Liver (tissue), 8 donors: ENCODE measurements at regions not wholly inside any gene's neighbourhood (a gene's known extent, or its start where the extent isn't known, plus 50 kb on each side); places are given as distances from the start of the nearest gene placed in this dataset.

ENCODE experiments used
- DNase-seq: peaks from one replicate; pipeline ENCODE4 v3.0.0-alpha.2; 2017; ENCODE audit warnings: low spot score
- H3K27ac ChIP-seq, 2 donors: one replicate each; pipeline ENCODE4 v1.7.0; 2013; ENCODE audit warnings: inconsistent platforms in 2 of 2, low read length in 2 of 2, control low read depth in 1 of 2, low read depth in 1 of 2, mild to moderate bottlenecking in 1 of 2
- H3K27me3 ChIP-seq, 4 donors: one replicate each; pipeline versions ENCODE4 v1.6.1 to v1.7.0; 2013; ENCODE audit warnings: low read length in 3 of 4, inconsistent platforms in 1 of 4, mild to moderate bottlenecking in 1 of 4, moderate library complexity in 1 of 4; ENCODE audit not compliant: control insufficient read depth in 4 of 4, insufficient read depth in 4 of 4
- H3K36me3 ChIP-seq, 4 donors: one replicate each; pipeline versions ENCODE4 v1.6.1 to v1.7.0; 2013; ENCODE audit warnings: low read length in 3 of 4, mild to moderate bottlenecking in 3 of 4, low read depth in 1 of 4, moderate library complexity in 1 of 4; ENCODE audit not compliant: control insufficient read depth in 4 of 4, insufficient read depth in 3 of 4
- H3K4me1 ChIP-seq, 4 donors: one replicate each; pipeline versions ENCODE4 v1.6.1 to v1.7.0; 2013; ENCODE audit warnings: low read length in 3 of 4, mild to moderate bottlenecking in 3 of 4, moderate library complexity in 1 of 4; ENCODE audit not compliant: control insufficient read depth in 4 of 4, insufficient read depth in 4 of 4
- H3K4me3 ChIP-seq, 3 donors: one replicate each; pipeline versions ENCODE4 v1.6.1 to v1.7.0; 2013; ENCODE audit warnings: low read length in 3 of 3, control low read depth in 1 of 3, low read depth in 1 of 3, mild to moderate bottlenecking in 1 of 3
- H3K9ac ChIP-seq, 2 donors: one replicate each; pipeline ENCODE4 v1.7.0; 2013; ENCODE audit warnings: low read length in 2 of 2, mild to moderate bottlenecking in 2 of 2, moderate library complexity in 2 of 2, control low read depth in 1 of 2, low read depth in 1 of 2
- H3K9me3 ChIP-seq, 4 donors: one replicate each; pipeline versions ENCODE4 v1.6.1 to v1.7.0; 2013; ENCODE audit warnings: low read length in 3 of 4; ENCODE audit not compliant: control insufficient read depth in 4 of 4
- EGR1 ChIP-seq, 2 donors: IDR thresholded peaks; 2 replicates each; pipeline ENCODE4 v1.6.1; 2016 to 2018; ENCODE audit warnings: antibody characterized with exemption in 2 of 2, low read depth in 2 of 2
- FOXA1 ChIP-seq: IDR thresholded peaks from 2 replicates; pipeline ENCODE4 v1.6.1; 2016; ENCODE audit warnings: antibody characterized with exemption
- FOXA2 ChIP-seq: IDR thresholded peaks from 2 replicates; pipeline ENCODE4 v1.6.1; 2016; ENCODE audit warnings: antibody characterized with exemption
- GABPA ChIP-seq, 2 donors: IDR thresholded peaks in 1 of 2; conservative IDR thresholded peaks in 1 of 2; 2 replicates each; pipeline ENCODE4 v1.6.1; 2016; ENCODE audit warnings: antibody characterized with exemption in 2 of 2, mild to moderate bottlenecking in 1 of 2, moderate library complexity in 1 of 2
- HNF4A ChIP-seq, 2 donors: conservative IDR thresholded peaks; 2 replicates each; pipeline ENCODE4 v1.6.1; 2016; ENCODE audit warnings: antibody characterized with exemption in 2 of 2, mild to moderate bottlenecking in 2 of 2
- HNF4G ChIP-seq: IDR thresholded peaks from 2 replicates; pipeline ENCODE4 v1.6.1; 2016; ENCODE audit warnings: antibody characterized with exemption
- JUND ChIP-seq, 2 donors: IDR thresholded peaks; 2 replicates each; pipeline ENCODE4 v1.6.1; 2016; ENCODE audit warnings: antibody characterized with exemption in 2 of 2
- NR2F2 ChIP-seq: IDR thresholded peaks from 2 replicates; pipeline ENCODE4 v1.6.1; 2016; ENCODE audit warnings: antibody characterized with exemption
- RAD21 ChIP-seq, 2 donors: IDR thresholded peaks; 2 replicates each; pipeline ENCODE4 v1.6.1; 2016; ENCODE audit warnings: antibody characterized with exemption in 2 of 2, mild to moderate bottlenecking in 2 of 2
- RXRA ChIP-seq, 2 donors: IDR thresholded peaks; 2 replicates each; pipeline ENCODE4 v1.6.1; 2017 to 2018; ENCODE audit warnings: antibody characterized with exemption in 2 of 2, mild to moderate bottlenecking in 1 of 2
- SP1 ChIP-seq: IDR thresholded peaks from 2 replicates; pipeline ENCODE4 v1.6.1; 2018; ENCODE audit warnings: antibody characterized with exemption, mild to moderate bottlenecking
- TAF1 ChIP-seq: conservative IDR thresholded peaks from 2 replicates; pipeline ENCODE4 v1.6.1; 2016; ENCODE audit warnings: antibody characterized with exemption, mild to moderate bottlenecking
- YY1 ChIP-seq: IDR thresholded peaks from 2 replicates; pipeline ENCODE4 v1.6.1; 2016; ENCODE audit warnings: antibody characterized with exemption, mild to moderate bottlenecking
- WGBS: extraction: QIAGEN DNeasy Blood & Tissue Kit; methylation state at CpG from one replicate; pipeline ENCODE4 v1.1.7; 2013; 5-methylcytosine and 5-hydroxymethylcytosine counted together
- TF ChIP-seq, protein P1 (sequence below): IDR thresholded peaks from 2 replicates; pipeline ENCODE4 v1.6.1; 2016; ENCODE audit warnings: antibody characterized with exemption
- TF ChIP-seq, protein P2 (sequence below): fragments of 150-350 bp; IDR thresholded peaks from 2 replicates; pipeline ENCODE4 v1.5.1; 2017; ENCODE audit warnings: improper control_type of control experiment, low read depth, low read length; ENCODE audit not compliant: missing input control
- TF ChIP-seq, protein P3 (sequence below): IDR thresholded peaks from 2 replicates; pipeline ENCODE4 v1.6.1; 2016; ENCODE audit warnings: antibody characterized with exemption
- TF ChIP-seq, protein P4 (sequence below): IDR thresholded peaks from 2 replicates; pipeline ENCODE4 v1.6.1; 2016; ENCODE audit warnings: antibody characterized with exemption
- donor health status: healthy.
- donor health status: healthy.
- donor health status: healthy.
- donor health status: healthy.
- donor health status: healthy.

DNA sequence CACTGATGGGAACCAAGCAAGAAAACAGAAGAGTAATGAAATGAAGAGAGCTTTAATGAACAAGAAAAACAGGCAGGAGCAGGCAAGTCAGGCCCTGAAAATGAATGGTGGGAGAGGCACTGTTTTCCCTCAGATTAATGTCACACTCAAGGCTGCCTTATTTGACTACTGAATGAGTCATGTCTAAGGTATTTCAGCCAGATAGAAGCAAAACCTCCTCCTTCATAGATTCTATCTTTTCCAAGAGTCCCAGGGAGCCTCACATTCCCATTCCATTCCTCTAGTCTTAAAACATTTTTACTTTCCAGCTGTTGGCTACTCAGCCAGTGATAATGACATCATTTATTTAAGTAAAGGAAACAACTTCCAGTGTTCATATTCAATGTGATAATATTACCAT, 228.4 kb upstream of the NRIP1 start:
- peak; percentile 58 to 68 for TF ChIP-seq JUND (IDR thresholded peaks at IDR 0.05)
- TF ChIP-seq, protein P1, sequence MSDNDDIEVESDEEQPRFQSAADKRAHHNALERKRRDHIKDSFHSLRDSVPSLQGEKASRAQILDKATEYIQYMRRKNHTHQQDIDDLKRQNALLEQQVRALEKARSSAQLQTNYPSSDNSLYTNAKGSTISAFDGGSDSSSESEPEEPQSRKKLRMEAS, result no peak
- no peak for DNase-seq

DNA sequence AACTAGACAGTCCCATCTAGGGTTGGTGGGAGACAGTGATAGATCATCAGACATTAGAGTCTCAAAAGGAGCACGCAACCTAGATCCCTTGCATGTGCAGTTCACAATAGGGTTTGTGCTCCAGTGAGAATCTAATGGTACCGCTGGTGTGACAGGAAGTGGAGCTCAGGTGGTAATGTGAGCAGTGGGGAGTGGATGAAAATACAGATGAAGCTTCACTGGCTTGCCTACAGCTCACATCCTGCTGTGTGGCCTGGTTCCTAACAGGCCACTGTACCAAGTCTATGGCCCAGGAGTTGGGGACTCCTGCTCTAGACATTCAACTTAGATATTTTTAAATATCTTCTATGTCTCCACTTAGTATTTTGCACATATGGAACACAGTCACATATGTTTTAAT, 231.1 kb upstream of the NRIP1 start:
- H3K9ac ChIP-seq, result no peak overlapping the region
- no peaks in the 10 kb centered on the region for H3K9me3 ChIP-seq
- DNase-seq, result no peak
- H3K4me3 ChIP-seq, result no peak overlapping the region
- no peak for TF ChIP-seq NR2F2
- no peak for TF ChIP-seq SP1
- TF ChIP-seq FOXA2, result no peak
- no peak for TF ChIP-seq HNF4G
- TF ChIP-seq JUND (IDR thresholded peaks at IDR 0.05), result no peak
- TF ChIP-seq YY1, result no peak
- no peak for TF ChIP-seq TAF1
- no peak for TF ChIP-seq HNF4A (conservative IDR thresholded peaks at IDR 0.05)
- no peak for TF ChIP-seq RAD21 (IDR thresholded peaks at IDR 0.05)
- TF ChIP-seq, protein P2, sequence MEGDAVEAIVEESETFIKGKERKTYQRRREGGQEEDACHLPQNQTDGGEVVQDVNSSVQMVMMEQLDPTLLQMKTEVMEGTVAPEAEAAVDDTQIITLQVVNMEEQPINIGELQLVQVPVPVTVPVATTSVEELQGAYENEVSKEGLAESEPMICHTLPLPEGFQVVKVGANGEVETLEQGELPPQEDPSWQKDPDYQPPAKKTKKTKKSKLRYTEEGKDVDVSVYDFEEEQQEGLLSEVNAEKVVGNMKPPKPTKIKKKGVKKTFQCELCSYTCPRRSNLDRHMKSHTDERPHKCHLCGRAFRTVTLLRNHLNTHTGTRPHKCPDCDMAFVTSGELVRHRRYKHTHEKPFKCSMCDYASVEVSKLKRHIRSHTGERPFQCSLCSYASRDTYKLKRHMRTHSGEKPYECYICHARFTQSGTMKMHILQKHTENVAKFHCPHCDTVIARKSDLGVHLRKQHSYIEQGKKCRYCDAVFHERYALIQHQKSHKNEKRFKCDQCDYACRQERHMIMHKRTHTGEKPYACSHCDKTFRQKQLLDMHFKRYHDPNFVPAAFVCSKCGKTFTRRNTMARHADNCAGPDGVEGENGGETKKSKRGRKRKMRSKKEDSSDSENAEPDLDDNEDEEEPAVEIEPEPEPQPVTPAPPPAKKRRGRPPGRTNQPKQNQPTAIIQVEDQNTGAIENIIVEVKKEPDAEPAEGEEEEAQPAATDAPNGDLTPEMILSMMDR, result no peak
- no peak for TF ChIP-seq EGR1 (IDR thresholded peaks at IDR 0.05; ENCODE audit: low read depth in 2 of 2)
- TF ChIP-seq, protein P3, sequence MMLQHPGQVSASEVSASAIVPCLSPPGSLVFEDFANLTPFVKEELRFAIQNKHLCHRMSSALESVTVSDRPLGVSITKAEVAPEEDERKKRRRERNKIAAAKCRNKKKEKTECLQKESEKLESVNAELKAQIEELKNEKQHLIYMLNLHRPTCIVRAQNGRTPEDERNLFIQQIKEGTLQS, result no peak
- no peaks in the 10 kb centered on the region for H3K4me1 ChIP-seq
- no peaks in the 10 kb centered on the region for H3K27me3 ChIP-seq
- 92% methylated on average over 2 of the region's 2 CpGs for WGBS
- H3K27ac ChIP-seq, result no peak overlapping the region
- H3K36me3 ChIP-seq, result no peaks in the 10 kb centered on the region

More for the DNA sequence above, 228.4 kb upstream of the NRIP1 start:
- Histone ChIP-seq H3K4me1 (no peaks in the 10 kb centered on the region), H3K4me3 (no peak overlapping the region), H3K36me3 (no peaks in the 10 kb centered on the region), H3K9ac (no peak overlapping the region), H3K27ac (no peak overlapping the region), H3K27me3 (no peaks in the 10 kb centered on the region), H3K9me3 (no peaks in the 10 kb centered on the region)

DNA sequence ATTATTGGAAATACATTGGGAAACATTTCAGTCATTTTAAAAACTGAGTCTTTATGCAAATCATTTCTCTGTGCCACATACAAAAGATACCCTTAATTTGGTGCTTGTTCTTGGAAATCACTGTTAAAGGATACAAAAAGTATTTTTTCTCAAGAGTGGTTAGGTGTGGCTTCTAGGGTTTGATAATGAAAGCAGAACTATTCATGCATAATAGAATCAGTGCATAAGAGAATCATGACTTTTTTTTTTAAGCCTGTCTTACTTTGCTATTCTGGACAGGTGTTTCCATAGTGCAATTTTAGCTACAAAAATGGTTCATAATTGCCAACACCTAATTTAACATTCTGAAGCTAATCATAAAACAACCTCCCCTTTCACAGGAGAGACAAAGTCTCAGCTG, 233.0 kb upstream of the NRIP1 start:
- Histone ChIP-seq H3K27ac (no peak overlapping the region), H3K27me3 (no peaks in the 10 kb centered on the region), H3K9ac (no peak overlapping the region), H3K36me3 (no peaks in the 10 kb centered on the region), H3K9me3 (peaks cover 0 to 1% (median 0%) of the 10 kb centered on the region in 4 donors), H3K4me1 (no peaks in the 10 kb centered on the region), H3K4me3 (no peak overlapping the region)
- TF ChIP-seq FOXA1 (no peak), JUND (IDR thresholded peaks at IDR 0.05) (no peak), RXRA (IDR thresholded peaks at IDR 0.05) (no peak), TAF1 (no peak), EGR1 (IDR thresholded peaks at IDR 0.05; ENCODE audit: low read depth in 2 of 2) (no peak), FOXA2 (no peak), NR2F2 (no peak), GABPA (IDR thresholded peaks at IDR 0.05 in 1 of 2, conservative IDR thresholded peaks at IDR 0.05 in 1 of 2) (no peak), RAD21 (IDR thresholded peaks at IDR 0.05) (no peak), YY1 (no peak), SP1 (no peak), HNF4A (conservative IDR thresholded peaks at IDR 0.05) (no peak)
- TF ChIP-seq, protein P4, sequence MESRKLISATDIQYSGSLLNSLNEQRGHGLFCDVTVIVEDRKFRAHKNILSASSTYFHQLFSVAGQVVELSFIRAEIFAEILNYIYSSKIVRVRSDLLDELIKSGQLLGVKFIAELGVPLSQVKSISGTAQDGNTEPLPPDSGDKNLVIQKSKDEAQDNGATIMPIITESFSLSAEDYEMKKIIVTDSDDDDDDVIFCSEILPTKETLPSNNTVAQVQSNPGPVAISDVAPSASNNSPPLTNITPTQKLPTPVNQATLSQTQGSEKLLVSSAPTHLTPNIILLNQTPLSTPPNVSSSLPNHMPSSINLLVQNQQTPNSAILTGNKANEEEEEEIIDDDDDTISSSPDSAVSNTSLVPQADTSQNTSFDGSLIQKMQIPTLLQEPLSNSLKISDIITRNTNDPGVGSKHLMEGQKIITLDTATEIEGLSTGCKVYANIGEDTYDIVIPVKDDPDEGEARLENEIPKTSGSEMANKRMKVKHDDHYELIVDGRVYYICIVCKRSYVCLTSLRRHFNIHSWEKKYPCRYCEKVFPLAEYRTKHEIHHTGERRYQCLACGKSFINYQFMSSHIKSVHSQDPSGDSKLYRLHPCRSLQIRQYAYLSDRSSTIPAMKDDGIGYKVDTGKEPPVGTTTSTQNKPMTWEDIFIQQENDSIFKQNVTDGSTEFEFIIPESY, result no peak
- TF ChIP-seq, protein P3, result no peak
- TF ChIP-seq, protein P2, result no peak
- TF ChIP-seq, protein P1, result no peak
- no peak for DNase-seq
